Neural crest cell (in vitro differentiated cells): ENCODE measurements at regions not wholly inside any gene's neighbourhood (a gene's known extent, or its start where the extent isn't known, plus 50 kb on each side); places are given as distances from the start of the nearest gene placed in this dataset.
A peak's percentile ranks its signal among the peaks of the same experiment; 100 is the strongest.

Experiments used
- DNase-seq: peaks from one replicate; pipeline ENCODE4 v3.0.0; 2021; ENCODE audit warnings: low read depth, mixed read lengths, low spot score
- H3K27ac Mint-ChIP-seq: one replicate; pipeline ENCODE4 v1.8.0; 2021; ENCODE audit warnings: mild to moderate bottlenecking, mixed read lengths; ENCODE audit not compliant: unreplicated experiment
- H3K27me3 Mint-ChIP-seq: 2 replicates; pipeline ENCODE4 v1.8.0; 2021; ENCODE audit warnings: low read depth, mild to moderate bottlenecking, mixed read lengths
- H3K36me3 Mint-ChIP-seq: 2 replicates; pipeline ENCODE4 v1.8.0; 2021; ENCODE audit warnings: low read depth, mild to moderate bottlenecking, mixed read lengths
- H3K4me1 Mint-ChIP-seq: 2 replicates; pipeline ENCODE4 v1.8.0; 2021; ENCODE audit warnings: mixed read lengths
- H3K4me3 Mint-ChIP-seq: one replicate; pipeline ENCODE4 v1.8.0; 2021; ENCODE audit warnings: mild to moderate bottlenecking, mixed read lengths
- H3K9me3 Mint-ChIP-seq: 2 replicates; pipeline ENCODE4 v1.8.0; 2021; ENCODE audit warnings: mixed read lengths
- TF ChIP-seq, protein P1 (sequence below): fragments of 200-600 bp; sonication (generic); conservative IDR thresholded peaks from 2 replicates; pipeline ENCODE4 v1.5.0; 2021; ENCODE audit warnings: antibody characterized with exemption, mild to moderate bottlenecking

DNA sequence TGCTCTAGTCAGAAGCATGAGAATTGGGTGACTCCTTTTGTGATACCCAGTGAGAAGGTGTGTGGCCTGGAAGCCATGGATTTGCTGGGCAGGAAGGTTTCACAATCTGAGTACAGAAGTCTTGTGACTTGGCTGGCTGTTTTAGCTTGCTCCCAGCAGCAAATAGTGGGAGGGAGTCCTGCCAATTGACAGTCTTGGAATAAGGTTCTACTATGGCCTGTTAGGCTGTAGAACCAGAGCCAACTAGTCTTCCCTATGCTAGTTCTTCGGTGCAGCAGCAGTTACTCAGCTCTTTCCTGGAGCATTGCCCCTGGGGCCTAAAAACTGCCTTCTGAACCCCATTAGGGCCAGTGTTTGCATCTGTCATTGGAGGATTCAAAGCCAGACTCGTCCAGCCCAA is 1935.4 kb upstream of the PCDH20 start:
- Mint-ChIP-seq H3K36me3 (peaks cover 3% of the 10 kb centered on the region), H3K4me3 (no peak overlapping the region), H3K4me1 (peaks cover 9% of the 10 kb centered on the region), H3K27me3 (no peaks in the 10 kb centered on the region), H3K9me3 (peaks cover 6% of the 10 kb centered on the region), H3K27ac (no peak overlapping the region)
- TF ChIP-seq, protein P1, sequence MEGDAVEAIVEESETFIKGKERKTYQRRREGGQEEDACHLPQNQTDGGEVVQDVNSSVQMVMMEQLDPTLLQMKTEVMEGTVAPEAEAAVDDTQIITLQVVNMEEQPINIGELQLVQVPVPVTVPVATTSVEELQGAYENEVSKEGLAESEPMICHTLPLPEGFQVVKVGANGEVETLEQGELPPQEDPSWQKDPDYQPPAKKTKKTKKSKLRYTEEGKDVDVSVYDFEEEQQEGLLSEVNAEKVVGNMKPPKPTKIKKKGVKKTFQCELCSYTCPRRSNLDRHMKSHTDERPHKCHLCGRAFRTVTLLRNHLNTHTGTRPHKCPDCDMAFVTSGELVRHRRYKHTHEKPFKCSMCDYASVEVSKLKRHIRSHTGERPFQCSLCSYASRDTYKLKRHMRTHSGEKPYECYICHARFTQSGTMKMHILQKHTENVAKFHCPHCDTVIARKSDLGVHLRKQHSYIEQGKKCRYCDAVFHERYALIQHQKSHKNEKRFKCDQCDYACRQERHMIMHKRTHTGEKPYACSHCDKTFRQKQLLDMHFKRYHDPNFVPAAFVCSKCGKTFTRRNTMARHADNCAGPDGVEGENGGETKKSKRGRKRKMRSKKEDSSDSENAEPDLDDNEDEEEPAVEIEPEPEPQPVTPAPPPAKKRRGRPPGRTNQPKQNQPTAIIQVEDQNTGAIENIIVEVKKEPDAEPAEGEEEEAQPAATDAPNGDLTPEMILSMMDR: no peak
- DNase-seq: no peak

DNA sequence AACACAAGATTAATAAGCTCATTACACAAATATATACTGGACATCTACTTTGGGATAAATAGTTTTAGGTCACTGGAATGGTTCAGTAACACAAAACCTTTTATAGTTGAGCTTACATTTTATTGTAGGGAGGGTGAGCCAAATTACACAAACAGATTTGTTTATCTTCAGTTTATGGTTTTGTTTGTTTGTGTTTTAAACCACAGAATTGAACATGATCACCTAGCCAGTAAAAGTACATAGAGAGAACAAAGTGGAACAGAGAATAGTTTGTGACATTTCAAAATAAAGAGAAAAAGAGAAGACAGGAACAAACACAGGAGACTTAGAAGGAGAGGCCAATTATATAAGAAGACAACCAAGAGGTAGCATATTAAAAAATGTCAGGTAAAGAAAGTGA is 1930.2 kb upstream of the PCDH20 start:
- H3K4me3 Mint-ChIP-seq: no peak overlapping the region
- no peak overlapping the region for H3K27ac Mint-ChIP-seq
- H3K36me3 Mint-ChIP-seq: no peaks in the 10 kb centered on the region
- DNase-seq: no peak
- no peaks in the 10 kb centered on the region for H3K4me1 Mint-ChIP-seq
- TF ChIP-seq, protein P1: no peak
- no peaks in the 10 kb centered on the region for H3K27me3 Mint-ChIP-seq
- no peaks in the 10 kb centered on the region for H3K9me3 Mint-ChIP-seq

DNA sequence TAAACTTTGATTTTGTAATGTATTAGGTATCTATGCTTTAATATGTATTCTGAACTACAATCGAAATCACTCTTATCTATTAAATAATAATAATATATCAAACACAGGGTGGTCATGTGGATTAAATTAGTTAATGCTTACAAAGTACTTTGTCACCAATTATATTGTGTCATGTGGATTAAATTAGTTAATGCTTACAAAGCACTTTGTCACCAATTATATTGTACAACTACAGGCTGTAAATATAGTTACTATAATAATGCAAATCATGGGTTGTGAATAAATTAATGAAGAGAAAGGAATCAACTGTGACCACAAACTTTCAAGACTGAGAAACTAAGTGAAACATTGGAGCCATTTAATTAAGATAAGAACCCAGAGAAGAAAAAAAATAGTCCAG is 1929.1 kb upstream of the PCDH20 start:
- TF ChIP-seq, protein P1: no peak
- no peaks in the 10 kb centered on the region for H3K9me3 Mint-ChIP-seq
- H3K36me3 Mint-ChIP-seq: no peaks in the 10 kb centered on the region
- H3K27me3 Mint-ChIP-seq: no peaks in the 10 kb centered on the region
- no peak overlapping the region for H3K27ac Mint-ChIP-seq
- no peaks in the 10 kb centered on the region for H3K4me1 Mint-ChIP-seq
- no peak overlapping the region for H3K4me3 Mint-ChIP-seq
- DNase-seq: no peak

DNA sequence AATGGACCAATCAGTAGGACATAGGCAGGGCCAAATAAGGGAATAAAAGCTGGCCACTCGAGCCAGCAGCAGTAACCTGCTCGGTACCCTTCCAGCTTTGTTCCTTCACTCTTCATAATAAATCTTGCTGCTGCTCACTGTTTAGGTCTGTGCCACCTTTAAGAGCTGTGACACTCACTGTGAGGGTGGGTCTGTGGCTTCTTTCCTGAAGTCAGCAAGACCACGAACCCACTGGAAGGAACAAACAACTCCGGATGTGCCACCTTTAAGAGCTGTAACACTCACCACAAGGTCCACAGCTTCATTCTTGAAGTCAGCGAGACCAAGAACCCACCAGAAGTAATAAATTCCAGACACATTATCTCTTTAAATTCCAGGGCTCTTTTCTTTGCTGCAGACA is 1922.3 kb upstream of the PCDH20 start:
- Mint-ChIP-seq H3K4me3 (no peak overlapping the region), H3K36me3 (no peaks in the 10 kb centered on the region), H3K27ac (no peak overlapping the region), H3K27me3 (no peaks in the 10 kb centered on the region), H3K9me3 (peaks cover 5% of the 10 kb centered on the region), H3K4me1 (no peaks in the 10 kb centered on the region)
- no peak for DNase-seq
- TF ChIP-seq, protein P1: no peak

DNA sequence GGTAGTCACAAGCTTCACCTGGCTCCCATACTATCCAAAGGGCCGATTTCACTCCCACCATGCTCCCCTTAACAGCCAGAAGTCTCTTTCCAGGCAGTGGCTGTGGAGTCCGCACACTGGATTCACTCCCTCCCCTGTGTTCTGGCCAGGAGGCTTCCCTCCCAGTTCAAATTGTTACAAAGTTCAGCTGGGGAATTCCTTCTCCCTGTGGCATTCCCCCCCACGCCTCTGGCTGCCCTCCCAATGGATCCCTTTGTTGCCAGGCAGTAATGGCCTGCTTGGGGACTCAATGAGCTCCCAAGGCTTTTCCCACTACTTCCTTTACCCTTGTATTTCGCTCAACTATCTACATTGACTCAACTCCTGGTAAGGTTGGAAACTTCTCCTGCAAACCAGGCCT is 1921.4 kb upstream of the PCDH20 start:
- Mint-ChIP-seq H3K4me1 (no peaks in the 10 kb centered on the region), H3K27ac (peak overlapping the region; percentile 12), H3K4me3 (no peak overlapping the region), H3K9me3 (peaks cover 5% of the 10 kb centered on the region), H3K27me3 (no peaks in the 10 kb centered on the region), H3K36me3 (no peaks in the 10 kb centered on the region)
- TF ChIP-seq, protein P1: no peak
- DNase-seq: no peak

DNA sequence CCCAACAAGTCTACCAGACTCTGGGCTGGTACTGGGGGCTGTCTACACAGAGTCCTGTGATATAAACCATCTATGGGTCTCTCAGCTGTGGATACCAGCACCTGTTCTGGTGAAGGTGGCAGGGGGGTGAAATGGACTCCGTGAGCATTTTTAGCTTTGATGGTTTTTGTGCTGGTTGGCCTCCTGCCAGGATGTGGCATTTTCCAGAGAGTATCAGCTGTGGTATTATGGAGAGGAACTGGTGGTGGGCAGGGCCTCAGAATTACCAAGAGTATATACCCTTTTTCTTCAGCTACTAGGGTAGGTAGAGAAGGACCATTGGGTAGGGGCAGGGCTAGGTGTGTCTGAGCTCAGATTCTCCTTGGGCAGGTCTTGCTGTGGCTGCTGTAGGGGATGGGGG is 1920.9 kb upstream of the PCDH20 start:
- H3K36me3 Mint-ChIP-seq: no peaks in the 10 kb centered on the region
- H3K9me3 Mint-ChIP-seq: peaks cover 5% of the 10 kb centered on the region
- H3K4me3 Mint-ChIP-seq: no peak overlapping the region
- H3K27me3 Mint-ChIP-seq: no peaks in the 10 kb centered on the region
- H3K27ac Mint-ChIP-seq: no peak overlapping the region
- no peaks in the 10 kb centered on the region for H3K4me1 Mint-ChIP-seq
- TF ChIP-seq, protein P1: no peak
- DNase-seq: no peak
